HTR-8/SVneo (cell line): ENCODE measurements at regions not wholly inside any gene's neighbourhood (a gene's known extent, or its start where the extent isn't known, plus 50 kb on each side); places are given as distances from the start of the nearest gene placed in this dataset.

ENCODE experiments used
- DNase-seq: peaks from one replicate; pipeline ENCODE4 v3.0.0; 2011; ENCODE audit warnings: low spot score, mixed read lengths; ENCODE audit not compliant: insufficient read length
- FAIRE-seq: peaks from 2 replicates; lab custom pipeline; 2011; peaks lifted over from hg19 to GRCh38; lab: Jason Lieb, UNC

GRCh38 chr12:105819549-105819948 lies 319.2 kb downstream of the NUAK1 start:
- FAIRE-seq, result no peak
- no peak for DNase-seq

- FAIRE-seq (no peak), DNase-seq (no peak)
These were observed 318.2 kb downstream of the NUAK1 start for GRCh38 chr12:105820429-105821125.

GRCh38 chr12:105822131-105823105 lies 316.3 kb downstream of the NUAK1 start:
- FAIRE-seq (no peak), DNase-seq (no peak)

- FAIRE-seq (no peak), DNase-seq (no peak)
These were observed 314.9 kb downstream of the NUAK1 start for GRCh38 chr12:105823810-105824209.

GRCh38 chr12:105825141-105825540 lies 313.6 kb downstream of the NUAK1 start:
- FAIRE-seq (no peak), DNase-seq (no peak)

GRCh38 chr12:105831372-105831771 lies 307.4 kb downstream of the NUAK1 start:
- FAIRE-seq (no peak), DNase-seq (no peak)

- DNase-seq (no peak), FAIRE-seq (no peak)
These were observed 306.7 kb downstream of the NUAK1 start for GRCh38 chr12:105832021-105832420.

GRCh38 chr12:105832806-105833205 lies 305.9 kb downstream of the NUAK1 start:
- DNase-seq (no peak), FAIRE-seq (no peak)

GRCh38 chr12:105834496-105834895 lies 304.3 kb downstream of the NUAK1 start:
- FAIRE-seq (no peak), DNase-seq (no peak)

- DNase-seq (no peak), FAIRE-seq (no peak)
These were observed 303.0 kb downstream of the NUAK1 start for GRCh38 chr12:105835580-105836241.

GRCh38 chr12:105836242-105836622 lies 302.5 kb downstream of the NUAK1 start:
- no peak for DNase-seq
- FAIRE-seq, result no peak

- no peak for DNase-seq
- FAIRE-seq, result no peak
These were observed 299.1 kb downstream of the NUAK1 start for GRCh38 chr12:105839629-105840127.

- no peak for DNase-seq
- FAIRE-seq, result no peak
These were observed 298.4 kb downstream of the NUAK1 start for GRCh38 chr12:105840384-105840783.

GRCh38 chr12:105841840-105842239 lies 296.9 kb downstream of the NUAK1 start:
- DNase-seq (no peak), FAIRE-seq (no peak)

GRCh38 chr12:105843561-105843960 lies 295.2 kb downstream of the NUAK1 start:
- no peak for DNase-seq
- FAIRE-seq, result no peak

GRCh38 chr12:105843986-105844760 lies 294.6 kb downstream of the NUAK1 start:
- FAIRE-seq (no peak), DNase-seq (no peak)

GRCh38 chr12:105846331-105846730 lies 292.4 kb downstream of the NUAK1 start:
- FAIRE-seq (no peak), DNase-seq (no peak)

- DNase-seq (no peak), FAIRE-seq (no peak)
These were observed 291.7 kb downstream of the NUAK1 start for GRCh38 chr12:105847068-105847467.

- no peak for DNase-seq
These were observed 290.5 kb downstream of the NUAK1 start for GRCh38 chr12:105848286-105848685.

More at GRCh38 chr12:105848286-105848685, 290.5 kb downstream of the NUAK1 start:
- no peak for FAIRE-seq
